ENCODE measurements at regions not wholly inside any gene's neighbourhood (a gene's known extent, or its start where the extent isn't known, plus 50 kb on each side); places are given as distances from the start of the nearest gene placed in this dataset.

DNA sequence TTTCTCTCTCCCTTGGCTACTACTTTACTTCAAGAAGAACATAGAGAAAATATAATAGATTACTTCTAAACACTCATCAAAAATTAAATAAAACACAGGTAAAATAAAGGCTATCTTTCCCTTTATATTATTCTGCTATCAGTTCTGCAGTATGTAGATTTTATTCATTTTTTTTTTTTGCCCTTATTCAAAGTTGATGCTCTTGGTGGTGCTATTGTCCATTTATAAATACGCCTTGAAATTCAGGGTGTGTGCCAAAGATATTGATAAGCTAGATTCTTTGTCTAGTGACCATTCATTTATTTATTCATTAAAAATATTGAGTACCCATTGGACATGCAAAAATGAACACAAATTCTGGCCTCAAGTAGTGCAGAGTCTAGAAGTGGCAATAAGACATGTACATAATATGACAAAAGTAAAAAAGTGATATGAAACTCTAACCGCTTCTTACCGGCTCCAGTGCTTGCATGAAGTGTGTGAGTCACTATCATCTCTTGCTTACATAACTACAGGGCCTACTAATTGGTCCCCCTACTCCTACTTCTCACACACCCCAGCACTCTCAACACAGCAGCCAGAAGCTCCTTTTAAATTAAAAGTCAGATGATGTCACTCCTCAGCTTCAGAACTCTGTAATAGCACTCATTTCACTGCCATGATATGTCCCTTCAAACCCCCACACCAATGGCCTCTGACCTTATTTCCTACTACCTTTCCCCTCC lies 208.3 kb upstream of the FANCL start:
- H3K4me1 ChIP-seq, result no peaks in the 10 kb centered on the region
- no peak overlapping the region for H3K4me3 ChIP-seq (ENCODE audit: low read depth, low read length)
- TF ChIP-seq, protein P1, sequence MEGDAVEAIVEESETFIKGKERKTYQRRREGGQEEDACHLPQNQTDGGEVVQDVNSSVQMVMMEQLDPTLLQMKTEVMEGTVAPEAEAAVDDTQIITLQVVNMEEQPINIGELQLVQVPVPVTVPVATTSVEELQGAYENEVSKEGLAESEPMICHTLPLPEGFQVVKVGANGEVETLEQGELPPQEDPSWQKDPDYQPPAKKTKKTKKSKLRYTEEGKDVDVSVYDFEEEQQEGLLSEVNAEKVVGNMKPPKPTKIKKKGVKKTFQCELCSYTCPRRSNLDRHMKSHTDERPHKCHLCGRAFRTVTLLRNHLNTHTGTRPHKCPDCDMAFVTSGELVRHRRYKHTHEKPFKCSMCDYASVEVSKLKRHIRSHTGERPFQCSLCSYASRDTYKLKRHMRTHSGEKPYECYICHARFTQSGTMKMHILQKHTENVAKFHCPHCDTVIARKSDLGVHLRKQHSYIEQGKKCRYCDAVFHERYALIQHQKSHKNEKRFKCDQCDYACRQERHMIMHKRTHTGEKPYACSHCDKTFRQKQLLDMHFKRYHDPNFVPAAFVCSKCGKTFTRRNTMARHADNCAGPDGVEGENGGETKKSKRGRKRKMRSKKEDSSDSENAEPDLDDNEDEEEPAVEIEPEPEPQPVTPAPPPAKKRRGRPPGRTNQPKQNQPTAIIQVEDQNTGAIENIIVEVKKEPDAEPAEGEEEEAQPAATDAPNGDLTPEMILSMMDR (IDR thresholded peaks at IDR 0.05; ENCODE audit: low read depth, low read length), result no peak
- DNase-seq, result no peak
- H3K9me3 ChIP-seq, result no peaks in the 10 kb centered on the region
- H3K36me3 ChIP-seq, result no peaks in the 10 kb centered on the region
- H3K27me3 ChIP-seq, result no peaks in the 10 kb centered on the region

DNA sequence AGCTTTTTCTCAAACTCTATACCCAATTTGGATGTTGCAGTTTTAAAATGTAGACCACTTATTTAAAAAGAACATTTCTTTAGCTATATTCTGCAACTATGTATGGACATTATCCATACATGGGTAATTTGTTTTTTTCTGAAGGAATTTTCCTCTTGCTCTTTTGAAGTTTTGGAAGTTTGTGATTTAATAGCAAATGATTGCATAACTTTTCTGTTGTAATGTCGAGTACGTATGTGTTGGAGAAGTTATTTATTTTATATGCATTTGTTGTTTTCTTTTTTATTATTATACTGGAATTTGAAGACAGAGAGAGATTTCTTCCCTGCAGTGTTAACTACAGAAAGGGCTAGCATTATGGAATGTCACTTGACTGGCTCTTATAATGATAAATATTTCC lies 207.7 kb upstream of the FANCL start:
- H3K27me3 ChIP-seq, result no peaks in the 10 kb centered on the region
- TF ChIP-seq, protein P1 (IDR thresholded peaks at IDR 0.05; ENCODE audit: low read depth, low read length), result no peak
- no peak overlapping the region for H3K4me3 ChIP-seq (ENCODE audit: low read depth, low read length)
- no peak for DNase-seq
- no peaks in the 10 kb centered on the region for H3K9me3 ChIP-seq
- H3K36me3 ChIP-seq, result no peaks in the 10 kb centered on the region
- no peaks in the 10 kb centered on the region for H3K4me1 ChIP-seq

DNA sequence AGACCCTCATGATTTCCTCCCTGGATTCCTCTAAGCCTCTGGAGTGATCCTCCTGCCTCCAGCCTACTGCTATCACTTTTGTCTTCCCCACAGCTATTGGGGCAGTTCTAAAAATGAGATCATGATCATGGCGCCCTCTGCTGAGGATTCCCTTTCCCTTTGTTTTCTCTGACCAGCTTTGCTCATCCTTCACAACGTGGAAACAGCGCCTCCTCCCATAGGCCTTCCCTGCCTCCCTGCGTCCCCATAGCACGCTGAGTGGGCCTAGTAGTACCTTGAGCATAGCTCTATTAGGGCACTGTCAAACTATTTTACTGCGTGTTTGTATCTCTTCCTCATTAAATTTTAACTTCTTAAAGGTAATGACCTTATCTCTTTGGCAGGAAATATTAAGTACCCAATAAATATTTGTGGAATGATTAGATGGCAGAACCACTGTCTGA lies 207.0 kb upstream of the FANCL start:
- TF ChIP-seq, protein P1 (IDR thresholded peaks at IDR 0.05; ENCODE audit: low read depth, low read length), result peak; percentile 69
- Histone ChIP-seq H3K4me1 (no peaks in the 10 kb centered on the region), H3K27me3 (no peaks in the 10 kb centered on the region), H3K4me3 (ENCODE audit: low read depth, low read length) (no peak overlapping the region), H3K9me3 (no peaks in the 10 kb centered on the region), H3K36me3 (no peaks in the 10 kb centered on the region)
- peak; percentile 67 for DNase-seq

DNA sequence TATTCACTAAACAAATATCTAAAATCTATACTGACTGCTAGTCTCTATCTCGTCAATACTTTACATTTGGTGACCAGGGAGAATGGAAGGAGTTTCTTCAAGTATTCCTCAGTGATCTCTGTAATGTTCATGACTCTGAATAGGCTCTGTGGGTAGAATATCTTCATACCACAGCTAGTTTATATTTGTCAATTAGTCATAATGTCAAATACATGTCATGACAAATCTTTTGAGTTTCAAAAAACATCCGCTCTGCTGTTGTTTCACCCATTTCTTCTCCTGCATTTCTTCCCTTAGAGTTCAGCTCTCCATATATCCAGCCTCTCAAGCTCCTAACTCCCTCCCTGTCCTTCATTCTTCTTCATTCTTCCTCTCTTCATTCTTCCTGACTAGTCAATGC lies 206.5 kb upstream of the FANCL start:
- no peaks in the 10 kb centered on the region for H3K27me3 ChIP-seq
- H3K4me3 ChIP-seq (ENCODE audit: low read depth, low read length), result no peak overlapping the region
- H3K9me3 ChIP-seq, result no peaks in the 10 kb centered on the region
- TF ChIP-seq, protein P1 (IDR thresholded peaks at IDR 0.05; ENCODE audit: low read depth, low read length), result no peak
- no peaks in the 10 kb centered on the region for H3K36me3 ChIP-seq
- H3K4me1 ChIP-seq, result no peaks in the 10 kb centered on the region
- no peak for DNase-seq

DNA sequence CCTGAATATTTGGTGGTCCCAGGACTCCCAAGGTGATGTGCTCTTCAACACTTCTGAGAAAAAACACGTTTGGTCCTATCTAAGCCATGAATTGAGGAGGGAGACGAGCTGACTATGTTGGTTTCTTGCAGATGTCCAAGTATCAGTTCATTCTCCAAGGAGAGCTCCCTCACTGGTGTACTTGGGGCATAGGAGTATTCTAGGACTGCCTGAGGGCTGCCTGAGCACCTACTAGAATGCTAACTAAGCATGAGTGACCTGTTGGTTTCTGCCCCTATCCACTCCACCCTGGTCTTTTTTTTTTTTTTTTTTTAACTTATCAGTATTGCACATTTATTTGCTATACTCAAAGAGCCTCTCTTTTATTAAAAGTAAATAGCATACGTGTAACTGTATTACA lies 200.5 kb upstream of the FANCL start:
- Histone ChIP-seq H3K4me3 (ENCODE audit: low read depth, low read length) (no peak overlapping the region), H3K9me3 (no peaks in the 10 kb centered on the region), H3K4me1 (no peaks in the 10 kb centered on the region), H3K27me3 (no peaks in the 10 kb centered on the region), H3K36me3 (no peaks in the 10 kb centered on the region)
- DNase-seq, result no peak
- TF ChIP-seq, protein P1 (IDR thresholded peaks at IDR 0.05; ENCODE audit: low read depth, low read length), result no peak

DNA sequence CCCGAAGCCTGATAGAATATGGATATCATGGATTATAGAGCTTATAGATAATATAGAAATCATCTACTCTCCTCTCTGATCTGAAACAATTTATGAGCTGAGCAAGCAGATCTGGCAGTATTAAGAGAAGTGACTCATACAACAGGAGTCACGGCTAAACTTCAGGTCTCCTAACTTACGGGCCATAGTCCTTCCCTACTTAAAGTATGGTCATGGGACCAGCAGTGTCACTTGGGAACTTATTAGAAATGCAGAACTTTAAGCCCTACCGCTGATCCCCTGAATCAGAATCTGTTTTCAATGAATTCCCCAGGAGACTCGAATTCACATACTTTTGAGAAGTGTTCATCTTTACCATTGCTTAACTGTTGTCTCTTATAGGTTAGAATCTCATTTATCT lies 195.7 kb upstream of the FANCL start:
- H3K36me3 ChIP-seq, result no peaks in the 10 kb centered on the region
- H3K27me3 ChIP-seq, result no peaks in the 10 kb centered on the region
- H3K9me3 ChIP-seq, result no peaks in the 10 kb centered on the region
- TF ChIP-seq, protein P1 (IDR thresholded peaks at IDR 0.05; ENCODE audit: low read depth, low read length), result no peak
- H3K4me3 ChIP-seq (ENCODE audit: low read depth, low read length), result no peak overlapping the region
- H3K4me1 ChIP-seq, result no peaks in the 10 kb centered on the region
- DNase-seq, result no peak

All from BE2C (cell line).